Thyroid gland (tissue), 4 donors: ENCODE measurements at regions not wholly inside any gene's neighbourhood (a gene's known extent, or its start where the extent isn't known, plus 50 kb on each side); places are given as distances from the start of the nearest gene placed in this dataset.

ENCODE experiments used
- DNase-seq, 2 donors: peaks; one replicate each; pipeline ENCODE4 v3.0.0-alpha.2; 2019
- H3K27ac ChIP-seq, 3 donors: fragments of 200-600 bp; sonication (generic); 1 replicate in 2 of 3; 2 replicates in 1 of 3; pipeline ENCODE4 v1.5.1; 2016 to 2019; ENCODE audit warnings: mild to moderate bottlenecking in 1 of 3, moderate library complexity in 1 of 3
- H3K27me3 ChIP-seq: fragments of 200-600 bp; sonication (generic); one replicate; pipeline ENCODE4 v1.5.1; 2019
- H3K36me3 ChIP-seq, 2 donors: fragments of 200-600 bp; sonication (generic); one replicate each; pipeline ENCODE4 v1.5.1; 2016 to 2019
- H3K4me1 ChIP-seq, 2 donors: fragments of 200-600 bp; sonication (generic); one replicate each; pipeline ENCODE4 v1.5.1; 2017 to 2019
- H3K4me3 ChIP-seq, 3 donors: fragments of 200-600 bp; sonication (generic); replicated peaks in 1 of 3; 1 replicate in 2 of 3; 2 replicates in 1 of 3; pipeline ENCODE4 v1.5.1; 2016; ENCODE audit warnings: mild to moderate bottlenecking in 1 of 3
- H3K9me3 ChIP-seq: fragments of 200-600 bp; sonication (generic); one replicate; pipeline ENCODE4 v1.5.1; 2017
- POLR2A ChIP-seq, 2 donors: fragments of 450-650 bp; IDR thresholded peaks; one replicate each; pipeline ENCODE4 v1.6.1; 2017; ENCODE audit warnings: antibody characterized with exemption in 2 of 2, mild to moderate bottlenecking in 2 of 2, moderate library complexity in 1 of 2
- WGBS, 2 donors: methylation state at CpG; one replicate each; pipeline ENCODE4 v1.1.5; 2017; 5-methylcytosine and 5-hydroxymethylcytosine counted together
- intact Hi-C: fragments of 100-400 bp; cut with DNase I; formaldehyde crosslinking; loops from one replicate; pipeline ENCODE4 v1.15.1; 2023
- TF ChIP-seq, protein P1 (sequence below), 6 experiments: fragments of 200-600 bp in 3 of 6; fragments of 450-650 bp in 3 of 6; sonication (generic) in 3 of 6; IDR thresholded peaks; one replicate each; pipeline ENCODE4 v1.5.1; 2016 to 2019; ENCODE audit warnings: antibody characterized with exemption in 6 of 6, mild to moderate bottlenecking in 2 of 6, inconsistent platforms in 1 of 6, moderate library complexity in 1 of 6

DNA sequence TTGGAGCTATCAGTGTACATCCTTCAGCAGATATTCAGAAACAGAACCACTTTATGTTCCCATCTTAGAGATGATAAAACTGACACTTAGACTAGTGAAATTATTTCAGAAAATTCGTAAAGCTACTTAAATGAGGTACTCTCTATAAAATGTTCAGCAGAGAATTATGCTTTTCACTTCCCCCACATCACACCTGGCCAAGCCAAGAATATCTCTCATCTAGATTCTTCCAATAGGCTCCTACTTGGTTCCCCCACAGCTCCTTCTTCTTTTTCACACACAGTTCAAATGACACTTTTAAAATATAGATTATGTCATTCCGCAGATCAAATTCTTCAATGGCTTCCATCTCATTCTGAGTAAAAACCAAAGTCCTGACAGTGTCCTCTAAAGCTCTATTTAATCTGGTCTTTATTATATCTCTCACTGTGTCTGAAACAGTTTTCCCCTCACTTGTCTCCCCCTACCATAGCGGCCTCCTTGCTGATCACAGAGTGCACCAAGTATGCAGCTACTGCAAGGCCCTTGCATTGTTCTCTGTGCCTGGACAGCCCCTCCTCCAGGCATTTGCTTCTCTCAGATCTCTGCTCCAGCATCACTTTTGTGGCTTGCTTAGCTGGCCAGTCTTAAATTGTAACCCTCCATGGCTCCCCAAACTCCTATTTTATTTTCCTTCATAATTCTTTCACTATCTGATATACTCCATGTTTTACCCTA is 736.8 kb upstream of the USP15 start:
- TF ChIP-seq, protein P1, sequence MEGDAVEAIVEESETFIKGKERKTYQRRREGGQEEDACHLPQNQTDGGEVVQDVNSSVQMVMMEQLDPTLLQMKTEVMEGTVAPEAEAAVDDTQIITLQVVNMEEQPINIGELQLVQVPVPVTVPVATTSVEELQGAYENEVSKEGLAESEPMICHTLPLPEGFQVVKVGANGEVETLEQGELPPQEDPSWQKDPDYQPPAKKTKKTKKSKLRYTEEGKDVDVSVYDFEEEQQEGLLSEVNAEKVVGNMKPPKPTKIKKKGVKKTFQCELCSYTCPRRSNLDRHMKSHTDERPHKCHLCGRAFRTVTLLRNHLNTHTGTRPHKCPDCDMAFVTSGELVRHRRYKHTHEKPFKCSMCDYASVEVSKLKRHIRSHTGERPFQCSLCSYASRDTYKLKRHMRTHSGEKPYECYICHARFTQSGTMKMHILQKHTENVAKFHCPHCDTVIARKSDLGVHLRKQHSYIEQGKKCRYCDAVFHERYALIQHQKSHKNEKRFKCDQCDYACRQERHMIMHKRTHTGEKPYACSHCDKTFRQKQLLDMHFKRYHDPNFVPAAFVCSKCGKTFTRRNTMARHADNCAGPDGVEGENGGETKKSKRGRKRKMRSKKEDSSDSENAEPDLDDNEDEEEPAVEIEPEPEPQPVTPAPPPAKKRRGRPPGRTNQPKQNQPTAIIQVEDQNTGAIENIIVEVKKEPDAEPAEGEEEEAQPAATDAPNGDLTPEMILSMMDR (IDR thresholded peaks at IDR 0.05), result no peak
- TF ChIP-seq POLR2A (IDR thresholded peaks at IDR 0.05), result no peak
- intact Hi-C loops, result no loop called here
- H3K4me3 ChIP-seq, result no peak overlapping the region
- H3K4me1 ChIP-seq, result no peaks in the 10 kb centered on the region
- H3K36me3 ChIP-seq, result no peaks in the 10 kb centered on the region
- no peak for DNase-seq
- H3K27me3 ChIP-seq, result no peaks in the 10 kb centered on the region
- H3K9me3 ChIP-seq, result no peaks in the 10 kb centered on the region
- 78 to 84% methylated on average over 3 of the region's 3 CpGs for WGBS, 2 donors
- no peak overlapping the region for H3K27ac ChIP-seq

DNA sequence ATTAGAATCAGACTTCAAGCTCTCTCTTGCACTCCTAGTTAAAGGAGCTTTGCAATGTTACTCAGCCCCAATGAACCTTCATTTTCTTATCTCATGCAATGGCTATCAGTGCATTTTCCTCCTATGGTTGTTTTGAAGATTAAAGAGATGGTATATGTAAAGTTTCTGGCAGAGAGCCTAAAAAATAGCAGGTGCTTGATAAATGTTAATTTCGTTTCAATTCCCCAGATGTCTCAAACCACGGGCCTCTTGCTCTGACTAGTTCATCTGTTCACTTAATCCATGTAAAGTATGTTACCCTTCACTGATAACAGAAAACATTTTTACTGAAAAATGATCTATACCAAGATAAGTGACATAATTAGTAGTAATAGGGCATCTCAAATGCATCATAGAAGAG is 735.4 kb upstream of the USP15 start:
- H3K4me3 ChIP-seq, result no peak overlapping the region
- H3K27me3 ChIP-seq, result no peaks in the 10 kb centered on the region
- WGBS, 2 donors, result 47 to 69% methylated on average over 2 of the region's 2 CpGs
- intact Hi-C loops, result no loop called here
- H3K9me3 ChIP-seq, result no peaks in the 10 kb centered on the region
- H3K4me1 ChIP-seq, result no peaks in the 10 kb centered on the region
- H3K36me3 ChIP-seq, result no peaks in the 10 kb centered on the region
- H3K27ac ChIP-seq, result no peak overlapping the region
- TF ChIP-seq, protein P1 (IDR thresholded peaks at IDR 0.05), result no peak
- TF ChIP-seq POLR2A (IDR thresholded peaks at IDR 0.05), result no peak
- DNase-seq, result no peak

DNA sequence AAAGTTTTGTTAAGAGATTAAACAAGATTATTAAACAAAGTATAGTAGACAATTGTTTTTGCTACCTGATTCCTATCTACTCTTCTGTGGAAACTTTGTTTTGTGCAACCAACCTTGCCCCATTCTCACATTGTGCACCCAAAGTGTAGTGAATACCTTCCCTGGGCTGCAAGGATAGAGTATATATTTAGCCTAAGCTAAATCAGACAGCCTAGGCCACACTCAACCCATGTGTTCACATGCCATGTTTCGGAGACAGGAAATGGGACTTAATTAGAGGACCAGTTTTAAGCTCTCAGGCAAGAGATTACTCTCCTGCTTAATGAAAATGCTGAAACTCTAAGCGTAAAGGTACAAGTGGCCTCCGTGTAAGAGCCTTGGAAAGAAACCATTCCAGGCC is 734.9 kb upstream of the USP15 start:
- intact Hi-C loops, result no loop called here
- Histone ChIP-seq H3K9me3 (no peaks in the 10 kb centered on the region), H3K4me3 (no peak overlapping the region), H3K27me3 (no peaks in the 10 kb centered on the region), H3K4me1 (no peaks in the 10 kb centered on the region), H3K36me3 (no peaks in the 10 kb centered on the region), H3K27ac (no peak overlapping the region)
- DNase-seq, result no peak
- 88 to 96% methylated on average over 3 of the region's 3 CpGs for WGBS, 2 donors
- no peak for TF ChIP-seq POLR2A (IDR thresholded peaks at IDR 0.05)
- TF ChIP-seq, protein P1 (IDR thresholded peaks at IDR 0.05), result no peak

DNA sequence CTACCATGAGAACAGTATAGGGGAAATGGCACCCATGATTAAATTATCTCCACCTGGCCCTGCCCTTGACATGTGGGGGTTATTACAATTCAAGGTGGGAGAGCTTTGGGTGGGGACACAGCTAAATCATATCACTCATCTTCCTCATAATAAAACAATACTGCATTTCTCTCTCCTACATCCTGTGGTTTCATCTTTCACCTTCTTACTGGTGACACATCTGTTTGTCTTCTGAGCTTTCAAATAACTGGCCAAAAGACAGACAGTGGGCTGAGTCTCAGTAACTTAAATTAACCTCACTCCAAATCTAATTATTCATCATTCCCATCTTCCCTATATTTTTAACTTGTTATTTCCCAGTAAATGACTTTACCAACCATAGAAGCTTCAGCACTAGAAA is 729.7 kb upstream of the USP15 start:
- H3K9me3 ChIP-seq, result no peaks in the 10 kb centered on the region
- no peak overlapping the region for H3K4me3 ChIP-seq
- H3K27me3 ChIP-seq, result no peaks in the 10 kb centered on the region
- H3K36me3 ChIP-seq, result no peaks in the 10 kb centered on the region
- no peak for DNase-seq
- intact Hi-C loops, result no loop called here
- H3K4me1 ChIP-seq, result no peaks in the 10 kb centered on the region
- no peak overlapping the region for H3K27ac ChIP-seq
- TF ChIP-seq POLR2A (IDR thresholded peaks at IDR 0.05), result no peak
- TF ChIP-seq, protein P1 (IDR thresholded peaks at IDR 0.05), result no peak

DNA sequence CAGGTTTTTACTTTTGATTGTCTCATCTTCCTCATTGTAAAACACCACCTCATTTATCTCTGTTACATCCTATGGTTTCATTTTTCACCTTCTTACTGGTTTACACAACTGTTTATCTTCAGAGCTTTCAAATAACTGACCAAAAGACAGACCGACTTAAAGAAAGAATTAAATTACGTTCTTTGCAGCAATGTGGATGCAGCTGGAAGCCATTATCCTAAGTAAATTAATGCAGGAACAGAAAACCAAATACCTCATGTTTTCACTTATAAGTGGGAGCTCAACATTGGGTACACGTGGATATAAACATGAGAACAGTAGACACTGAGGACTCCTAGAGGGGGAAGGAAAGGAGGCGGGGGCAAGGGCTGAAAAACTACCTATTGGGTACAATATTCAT is 729.0 kb upstream of the USP15 start:
- Histone ChIP-seq H3K9me3 (no peaks in the 10 kb centered on the region), H3K4me3 (no peak overlapping the region), H3K36me3 (no peaks in the 10 kb centered on the region), H3K27me3 (no peaks in the 10 kb centered on the region), H3K27ac (no peak overlapping the region), H3K4me1 (no peaks in the 10 kb centered on the region)
- WGBS, 2 donors, result 61 to 75% methylated on average over 4 of the region's 4 CpGs
- no peak for TF ChIP-seq POLR2A (IDR thresholded peaks at IDR 0.05)
- TF ChIP-seq, protein P1 (IDR thresholded peaks at IDR 0.05), result no peak
- DNase-seq, result no peak
- intact Hi-C loops, result no loop called here
